Pancreas (tissue), 10 donors: ENCODE measurements at regions not wholly inside any gene's neighbourhood (a gene's known extent, or its start where the extent isn't known, plus 50 kb on each side); places are given as distances from the start of the nearest gene placed in this dataset.
A peak's percentile ranks its signal among the peaks of the same experiment; 100 is the strongest.

Experiments
- ATAC-seq, 4 donors: fragments of 200-7000 bp; cut with Tn5 transposase; one replicate each; pipeline versions ENCODE4 v1.8.0 to v1.9.1; 2020; ENCODE audit warnings: mild to moderate bottlenecking in 4 of 4, moderate library complexity in 4 of 4
- DNase-seq, 6 donors: peaks; one replicate each; pipeline ENCODE4 v3.0.0-alpha.2; 2020
- FAIRE-seq: peaks from 2 replicates; lab custom pipeline; 2012; peaks lifted over from hg19 to GRCh38; lab: Jason Lieb, UNC
- H3K27ac ChIP-seq, 4 donors: fragments of 200-600 bp; sonication (generic); 1 replicate in 3 of 4; 2 replicates in 1 of 4; pipeline versions ENCODE4 v1.5.0 to v1.8.0; 2020
- H3K27me3 ChIP-seq, 4 donors: fragments of 200-600 bp; one replicate each; pipeline ENCODE4 v1.8.0; 2021
- H3K36me3 ChIP-seq, 3 donors: fragments of 200-600 bp; sonication (generic) in 1 of 3; one replicate each; pipeline versions ENCODE4 v1.5.0 to v1.8.0; 2020 to 2021
- H3K4me1 ChIP-seq, 3 donors: fragments of 200-600 bp; one replicate each; pipeline ENCODE4 v1.8.0; 2021
- H3K4me3 ChIP-seq, 4 donors: fragments of 200-600 bp; sonication (generic) in 2 of 4; one replicate each; pipeline versions ENCODE4 v1.5.0 to v1.8.0; 2020 to 2021
- H3K9me3 ChIP-seq, 4 donors: fragments of 200-600 bp; one replicate each; pipeline ENCODE4 v1.8.0; 2021
- WGBS, 2 donors: extraction: QIAGEN DNeasy Blood & Tissue Kit; methylation state at CpG; one replicate each; pipeline ENCODE4 v1.1.7; 2013; 5-methylcytosine and 5-hydroxymethylcytosine counted together
- intact Hi-C, 3 donors: fragments of 100-400 bp; cut with DNase I; formaldehyde crosslinking; loops; one replicate each; pipeline versions ENCODE4 v1.11.1 to v1.14.2; 2022
- TF ChIP-seq, protein P1 (sequence below), 4 donors: fragments of 200-600 bp; sonication (generic) in 3 of 4; IDR thresholded peaks; one replicate each; pipeline versions ENCODE4 v1.5.0 to v1.8.0; 2021; ENCODE audit warnings: antibody characterized with exemption in 4 of 4
- donor health status: healthy with polysubstance abuse.
- donor health status: DM: no; HTN: no; CAD: no; lungs with moderate emphysema.
- donor health status: DM: no; HTN: no; CAD: no.
- donor health status: control.
- donor health status: control.
- donor health status: Bipolar disorder and iron deficiency.
- donor health status: DM: yes; HTN: yes; CAD: no.
- donor health status: DM: no; HTN: no; CAD: no.
- donor health status: DM: no; HTN: no; CAD: no.
- donor health status: DM: yes; HTN: yes; CAD: no.

DNA sequence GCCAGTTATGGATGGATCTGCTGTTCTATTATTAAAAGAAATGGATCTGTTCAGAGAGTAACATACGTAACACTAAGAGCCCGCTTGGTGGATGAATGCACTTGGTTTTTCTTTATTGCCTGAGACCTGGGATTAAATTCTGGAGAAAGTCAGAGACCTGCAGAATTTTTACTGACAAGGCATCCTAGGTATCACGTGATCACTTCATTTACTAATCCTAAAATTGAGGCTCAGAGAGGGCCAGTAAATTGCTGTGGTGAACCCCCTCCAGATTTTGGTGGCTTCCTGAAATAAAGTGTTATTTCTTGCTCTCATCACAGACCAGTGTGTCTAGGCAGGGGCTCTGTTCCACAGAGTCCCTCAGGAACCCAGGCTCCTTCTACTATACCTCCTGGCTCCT is 187.9 kb upstream of the LARGE1 start:
- Histone ChIP-seq H3K4me1 (no peaks in the 10 kb centered on the region), H3K36me3 (no peaks in the 10 kb centered on the region), H3K9me3 (no peaks in the 10 kb centered on the region), H3K27ac (no peak overlapping the region), H3K4me3 (no peak overlapping the region), H3K27me3 (no peaks in the 10 kb centered on the region)
- ATAC-seq (no peak), FAIRE-seq (no peak), DNase-seq (no peak)
- intact Hi-C loops, result loop anchor here in 2 of 3 donors (5.0 to 10.0 kb wide), 4 partner anchors 183 to 803 kb away; partner anchors contain the start of gene LARGE1 (in 2 of the 2)
- 71 to 81% methylated on average over 3 of the region's 3 CpGs for WGBS, 2 donors
- TF ChIP-seq, protein P1, sequence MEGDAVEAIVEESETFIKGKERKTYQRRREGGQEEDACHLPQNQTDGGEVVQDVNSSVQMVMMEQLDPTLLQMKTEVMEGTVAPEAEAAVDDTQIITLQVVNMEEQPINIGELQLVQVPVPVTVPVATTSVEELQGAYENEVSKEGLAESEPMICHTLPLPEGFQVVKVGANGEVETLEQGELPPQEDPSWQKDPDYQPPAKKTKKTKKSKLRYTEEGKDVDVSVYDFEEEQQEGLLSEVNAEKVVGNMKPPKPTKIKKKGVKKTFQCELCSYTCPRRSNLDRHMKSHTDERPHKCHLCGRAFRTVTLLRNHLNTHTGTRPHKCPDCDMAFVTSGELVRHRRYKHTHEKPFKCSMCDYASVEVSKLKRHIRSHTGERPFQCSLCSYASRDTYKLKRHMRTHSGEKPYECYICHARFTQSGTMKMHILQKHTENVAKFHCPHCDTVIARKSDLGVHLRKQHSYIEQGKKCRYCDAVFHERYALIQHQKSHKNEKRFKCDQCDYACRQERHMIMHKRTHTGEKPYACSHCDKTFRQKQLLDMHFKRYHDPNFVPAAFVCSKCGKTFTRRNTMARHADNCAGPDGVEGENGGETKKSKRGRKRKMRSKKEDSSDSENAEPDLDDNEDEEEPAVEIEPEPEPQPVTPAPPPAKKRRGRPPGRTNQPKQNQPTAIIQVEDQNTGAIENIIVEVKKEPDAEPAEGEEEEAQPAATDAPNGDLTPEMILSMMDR (IDR thresholded peaks at IDR 0.05), result no peak

DNA sequence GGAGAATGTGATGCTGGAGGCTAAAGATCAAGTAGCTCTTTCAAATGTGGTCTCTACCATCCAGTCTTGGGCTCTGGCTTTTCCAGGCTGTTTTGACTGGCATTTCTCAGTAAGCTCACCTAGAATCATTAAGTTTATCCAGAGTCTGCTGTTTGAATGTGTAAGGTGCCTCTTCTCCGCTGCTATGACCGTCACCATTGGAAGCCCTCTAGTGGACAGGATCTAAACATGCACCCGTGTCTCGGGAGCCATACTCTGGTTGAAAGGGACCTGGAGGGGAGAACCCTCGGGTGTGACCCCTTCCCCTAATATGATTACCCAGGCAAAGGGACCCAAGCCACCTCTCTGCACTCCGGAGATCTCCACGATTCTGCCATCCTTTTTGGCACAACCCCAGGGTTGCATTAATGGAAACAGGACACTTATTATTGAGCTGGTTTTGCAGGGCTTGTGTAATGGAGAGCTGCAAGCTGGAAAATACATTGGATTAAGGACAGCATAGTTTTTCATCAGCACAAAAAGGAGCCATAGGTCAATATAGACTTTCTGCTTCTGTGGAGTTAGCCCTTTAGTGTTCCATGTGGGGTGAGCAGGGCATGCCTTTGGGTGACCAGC is 191.0 kb upstream of the LARGE1 start:
- H3K27me3 ChIP-seq, result no peaks in the 10 kb centered on the region
- H3K4me1 ChIP-seq, result no peaks in the 10 kb centered on the region
- H3K27ac ChIP-seq, result no peak overlapping the region
- intact Hi-C loops, result no loop called here
- TF ChIP-seq, protein P1 (IDR thresholded peaks at IDR 0.05), result peak; percentile 35 to 69 (median 63)
- 2 to 5% methylated on average over 7 of the region's 7 CpGs for WGBS, 2 donors
- H3K36me3 ChIP-seq, result no peaks in the 10 kb centered on the region
- H3K9me3 ChIP-seq, result no peaks in the 10 kb centered on the region
- H3K4me3 ChIP-seq, result no peak overlapping the region
- DNase-seq (peak in 3 of 6 donors; percentile 6 to 45 (median 23)), FAIRE-seq (no peak), ATAC-seq (peak; percentile 66 to 87 (median 82))

DNA sequence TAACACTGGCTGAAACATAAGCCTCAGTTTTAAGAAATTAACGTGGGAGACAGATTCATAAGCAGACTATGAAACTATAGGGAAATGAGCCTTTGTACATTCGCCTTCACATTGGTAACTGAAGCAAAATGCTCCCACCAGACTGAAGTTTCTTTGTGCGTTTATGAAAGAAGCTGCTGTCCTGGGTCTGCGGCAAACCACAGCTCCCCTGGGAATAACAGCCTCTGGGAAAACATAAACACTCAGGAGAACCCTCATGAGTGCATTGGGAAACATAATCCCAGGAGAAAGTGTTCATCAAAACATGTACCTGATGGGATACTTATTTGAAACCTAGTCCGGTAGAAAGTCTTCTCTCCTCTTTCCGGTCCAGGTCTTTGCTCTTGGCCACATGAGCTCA is 193.1 kb upstream of the LARGE1 start:
- intact Hi-C loops, result no loop called here
- no peak overlapping the region for H3K4me3 ChIP-seq
- H3K9me3 ChIP-seq, result no peaks in the 10 kb centered on the region
- H3K36me3 ChIP-seq, result no peaks in the 10 kb centered on the region
- no peak for DNase-seq
- TF ChIP-seq, protein P1 (IDR thresholded peaks at IDR 0.05), result no peak
- FAIRE-seq, result no peak
- H3K4me1 ChIP-seq, result no peaks in the 10 kb centered on the region
- ATAC-seq, result no peak
- H3K27ac ChIP-seq, result no peak overlapping the region
- no peaks in the 10 kb centered on the region for H3K27me3 ChIP-seq
- WGBS, 2 donors, result 57 to 73% methylated on average over 6 of the region's 6 CpGs

DNA sequence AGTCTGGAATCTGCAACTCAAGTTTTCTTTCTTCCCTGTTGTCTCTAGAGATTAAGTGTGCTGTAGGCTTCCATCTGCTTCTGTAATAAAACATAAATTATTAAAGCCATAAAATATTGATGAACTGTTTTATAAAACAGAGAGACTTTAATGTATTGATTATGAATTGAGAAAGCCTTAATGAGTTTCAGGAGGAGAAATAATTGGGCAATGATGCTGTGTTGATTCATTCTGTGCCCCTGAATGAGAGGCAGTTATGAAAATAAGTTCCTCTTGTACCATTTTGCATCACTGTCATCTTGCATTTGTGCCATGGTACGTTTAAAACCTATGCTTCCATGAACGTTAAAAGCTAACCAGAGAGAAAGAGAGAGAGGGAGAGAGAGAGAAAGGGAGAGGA is 194.1 kb upstream of the LARGE1 start:
- TF ChIP-seq, protein P1 (IDR thresholded peaks at IDR 0.05), result no peak
- ATAC-seq (no peak), FAIRE-seq (no peak), DNase-seq (no peak)
- Histone ChIP-seq H3K4me3 (no peak overlapping the region), H3K4me1 (no peaks in the 10 kb centered on the region), H3K27me3 (no peaks in the 10 kb centered on the region), H3K27ac (no peak overlapping the region), H3K9me3 (no peaks in the 10 kb centered on the region), H3K36me3 (no peaks in the 10 kb centered on the region)
- intact Hi-C loops, result no loop called here
- 12 to 24% methylated on average over 2 of the region's 2 CpGs for WGBS, 2 donors

DNA sequence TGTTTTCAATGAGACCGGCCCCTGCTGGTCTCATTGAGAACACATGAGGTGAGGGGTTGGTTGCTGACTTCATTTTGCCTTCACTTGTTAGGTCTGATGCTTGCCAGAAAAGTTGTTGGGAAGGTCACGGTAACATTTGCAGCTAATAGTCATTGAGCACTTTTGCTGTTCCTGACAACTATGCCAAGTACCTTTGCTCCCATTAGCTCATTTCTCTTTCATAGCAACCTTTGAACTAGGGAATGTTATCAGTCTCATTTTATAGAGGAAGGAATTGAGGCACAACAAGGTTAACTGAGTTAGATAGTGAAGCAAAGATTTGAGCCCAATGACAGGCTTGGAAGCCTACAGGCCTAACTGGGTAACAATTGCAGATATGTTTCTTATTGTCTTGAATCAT is 195.4 kb upstream of the LARGE1 start:
- no peak overlapping the region for H3K4me3 ChIP-seq
- WGBS, 2 donors, result 69 to 71% methylated on average over 2 of the region's 2 CpGs
- no peak for ATAC-seq
- no peaks in the 10 kb centered on the region for H3K27me3 ChIP-seq
- TF ChIP-seq, protein P1 (IDR thresholded peaks at IDR 0.05), result no peak
- H3K27ac ChIP-seq, result no peak overlapping the region
- no peaks in the 10 kb centered on the region for H3K36me3 ChIP-seq
- H3K9me3 ChIP-seq, result no peaks in the 10 kb centered on the region
- no peaks in the 10 kb centered on the region for H3K4me1 ChIP-seq
- DNase-seq, result no peak
- no peak for FAIRE-seq
- intact Hi-C loops, result no loop called here
